ENCODE measurements at regions not wholly inside any gene's neighbourhood (a gene's known extent, or its start where the extent isn't known, plus 50 kb on each side); places are given as distances from the start of the nearest gene placed in this dataset.

- TF ChIP-seq CTCF (IDR thresholded peaks at IDR 0.05) (no peak), POLR2A (IDR thresholded peaks at IDR 0.05) (no peak), EP300 (IDR thresholded peaks at IDR 0.05) (no peak)
Measured at GRCh38 chr1:176384841-176385240, 78.1 kb upstream of the PAPPA2 start.

All from upper lobe of left lung (tissue), 4 donors.